ENCODE measurements at regions not wholly inside any gene's neighbourhood (a gene's known extent, or its start where the extent isn't known, plus 50 kb on each side); places are given as distances from the start of the nearest gene placed in this dataset.

DNA sequence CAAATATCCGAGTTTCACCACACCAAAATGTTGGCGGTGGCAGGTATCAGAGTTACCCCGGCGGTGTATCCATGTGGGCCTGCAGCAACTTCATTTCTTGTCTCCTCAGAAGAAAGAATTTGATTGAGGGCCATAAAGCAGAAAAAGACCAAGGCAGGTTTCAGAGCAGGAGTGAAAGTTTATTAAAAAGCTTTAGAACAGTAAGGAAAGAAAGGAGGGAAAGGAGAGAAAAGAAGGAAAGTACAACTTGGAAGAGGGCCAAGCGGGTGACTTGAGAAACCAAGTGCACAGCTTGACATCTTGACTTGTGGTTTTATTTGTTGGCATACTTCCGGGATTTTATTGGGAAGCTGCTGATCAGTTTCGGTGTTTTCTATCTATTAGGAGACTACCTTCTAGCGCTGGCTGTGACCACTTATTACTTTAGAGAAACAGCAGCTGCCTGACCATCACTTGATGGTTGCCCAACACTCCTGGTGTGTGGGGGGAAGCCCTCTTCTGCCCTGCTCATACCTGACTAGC, 75.5 kb upstream of the RAB3GAP2 start:
- Mint-ChIP-seq H3K36me3 (ENCODE audit: insufficient read depth) (no peaks in the 10 kb centered on the region), H3K4me1 (ENCODE audit: low read depth) (peaks cover 4% of the 10 kb centered on the region), H3K27ac (no peak overlapping the region), H3K27me3 (peaks cover 27% of the 10 kb centered on the region), H3K4me3 (ENCODE audit: low read depth) (no peak overlapping the region), H3K9me3 (ENCODE audit: low read depth) (no peaks in the 10 kb centered on the region)
- TF ChIP-seq, protein P1, sequence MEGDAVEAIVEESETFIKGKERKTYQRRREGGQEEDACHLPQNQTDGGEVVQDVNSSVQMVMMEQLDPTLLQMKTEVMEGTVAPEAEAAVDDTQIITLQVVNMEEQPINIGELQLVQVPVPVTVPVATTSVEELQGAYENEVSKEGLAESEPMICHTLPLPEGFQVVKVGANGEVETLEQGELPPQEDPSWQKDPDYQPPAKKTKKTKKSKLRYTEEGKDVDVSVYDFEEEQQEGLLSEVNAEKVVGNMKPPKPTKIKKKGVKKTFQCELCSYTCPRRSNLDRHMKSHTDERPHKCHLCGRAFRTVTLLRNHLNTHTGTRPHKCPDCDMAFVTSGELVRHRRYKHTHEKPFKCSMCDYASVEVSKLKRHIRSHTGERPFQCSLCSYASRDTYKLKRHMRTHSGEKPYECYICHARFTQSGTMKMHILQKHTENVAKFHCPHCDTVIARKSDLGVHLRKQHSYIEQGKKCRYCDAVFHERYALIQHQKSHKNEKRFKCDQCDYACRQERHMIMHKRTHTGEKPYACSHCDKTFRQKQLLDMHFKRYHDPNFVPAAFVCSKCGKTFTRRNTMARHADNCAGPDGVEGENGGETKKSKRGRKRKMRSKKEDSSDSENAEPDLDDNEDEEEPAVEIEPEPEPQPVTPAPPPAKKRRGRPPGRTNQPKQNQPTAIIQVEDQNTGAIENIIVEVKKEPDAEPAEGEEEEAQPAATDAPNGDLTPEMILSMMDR (IDR thresholded peaks at IDR 0.05; ENCODE audit: unreplicated experiment), result no peak
- no peak for DNase-seq (ENCODE audit: low spot score, unreplicated experiment)

DNA sequence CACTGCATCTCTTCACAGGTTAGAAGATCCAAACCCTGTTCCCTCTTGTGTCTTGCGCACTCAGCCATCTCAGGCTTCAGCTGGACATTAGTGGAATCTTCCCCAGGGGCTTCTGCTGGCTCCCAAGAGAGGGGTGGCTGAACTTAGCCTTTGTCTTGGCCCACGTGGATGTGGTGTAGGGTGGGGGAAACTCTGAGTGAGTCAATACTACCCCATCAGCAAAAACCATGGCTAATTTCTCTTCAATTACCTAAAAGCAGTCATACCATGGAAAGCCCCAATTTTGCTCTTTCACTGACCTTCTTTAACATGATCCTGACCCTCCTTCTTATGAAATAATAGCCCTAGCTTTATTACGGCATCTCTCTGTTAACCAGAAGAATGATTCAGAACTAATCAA, 72.5 kb upstream of the RAB3GAP2 start:
- Mint-ChIP-seq H3K9me3 (ENCODE audit: low read depth) (no peaks in the 10 kb centered on the region), H3K36me3 (ENCODE audit: insufficient read depth) (no peaks in the 10 kb centered on the region), H3K4me3 (ENCODE audit: low read depth) (no peak overlapping the region), H3K4me1 (ENCODE audit: low read depth) (peaks cover 2% of the 10 kb centered on the region), H3K27me3 (peaks cover 15% of the 10 kb centered on the region), H3K27ac (no peak overlapping the region)
- DNase-seq (ENCODE audit: low spot score, unreplicated experiment), result no peak
- TF ChIP-seq, protein P1 (IDR thresholded peaks at IDR 0.05; ENCODE audit: unreplicated experiment), result no peak

DNA sequence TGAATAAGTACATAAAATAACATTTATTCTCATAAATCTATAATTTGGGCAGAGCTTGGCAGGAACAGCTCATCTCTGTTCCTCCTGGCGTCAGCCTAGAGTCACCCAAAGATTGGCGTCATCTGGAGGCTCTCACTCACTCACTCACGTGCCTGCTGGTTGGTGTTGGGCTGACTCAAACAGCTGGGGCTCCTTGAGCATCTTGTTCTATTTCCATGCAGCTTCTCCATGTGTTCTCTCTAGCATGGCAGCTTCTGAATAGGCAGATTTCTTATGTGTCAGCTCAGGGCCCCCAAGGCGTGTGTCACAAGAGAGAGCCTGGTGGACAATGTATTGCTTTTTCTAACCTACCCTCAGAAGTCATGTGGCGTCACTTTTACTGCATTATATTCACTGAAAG, 70.6 kb upstream of the RAB3GAP2 start:
- Mint-ChIP-seq H3K36me3 (ENCODE audit: insufficient read depth) (no peaks in the 10 kb centered on the region), H3K4me1 (ENCODE audit: low read depth) (peaks cover 2% of the 10 kb centered on the region), H3K27me3 (peaks cover 11% of the 10 kb centered on the region), H3K9me3 (ENCODE audit: low read depth) (no peaks in the 10 kb centered on the region), H3K4me3 (ENCODE audit: low read depth) (no peak overlapping the region), H3K27ac (no peak overlapping the region)
- DNase-seq (ENCODE audit: low spot score, unreplicated experiment), result no peak
- TF ChIP-seq, protein P1 (IDR thresholded peaks at IDR 0.05; ENCODE audit: unreplicated experiment), result no peak

DNA sequence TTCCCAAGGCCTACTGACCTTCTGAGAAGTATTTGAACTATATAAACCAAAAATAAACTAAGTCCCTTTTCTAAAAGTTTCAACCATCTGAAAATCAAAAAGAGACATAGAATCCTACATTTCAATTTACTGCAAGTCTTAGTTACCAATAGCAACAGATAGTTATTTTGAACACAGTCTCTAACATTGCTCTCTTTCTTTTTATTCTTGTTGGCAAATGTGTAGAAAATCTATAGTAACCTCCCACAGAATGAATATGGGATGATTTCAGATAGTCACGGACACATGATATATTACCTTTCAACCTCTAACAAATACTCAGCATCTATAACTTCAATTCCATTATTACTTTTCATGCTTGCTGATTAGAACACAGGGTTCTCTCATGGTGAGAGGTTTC, 68.9 kb upstream of the RAB3GAP2 start:
- no peak for DNase-seq (ENCODE audit: low spot score, unreplicated experiment)
- H3K27ac Mint-ChIP-seq, result no peak overlapping the region
- TF ChIP-seq, protein P1 (IDR thresholded peaks at IDR 0.05; ENCODE audit: unreplicated experiment), result no peak
- H3K4me1 Mint-ChIP-seq (ENCODE audit: low read depth), result peaks cover 5% of the 10 kb centered on the region
- no peaks in the 10 kb centered on the region for H3K9me3 Mint-ChIP-seq (ENCODE audit: low read depth)
- H3K36me3 Mint-ChIP-seq (ENCODE audit: insufficient read depth), result no peaks in the 10 kb centered on the region
- no peak overlapping the region for H3K4me3 Mint-ChIP-seq (ENCODE audit: low read depth)
- H3K27me3 Mint-ChIP-seq, result peaks cover 4% of the 10 kb centered on the region

DNA sequence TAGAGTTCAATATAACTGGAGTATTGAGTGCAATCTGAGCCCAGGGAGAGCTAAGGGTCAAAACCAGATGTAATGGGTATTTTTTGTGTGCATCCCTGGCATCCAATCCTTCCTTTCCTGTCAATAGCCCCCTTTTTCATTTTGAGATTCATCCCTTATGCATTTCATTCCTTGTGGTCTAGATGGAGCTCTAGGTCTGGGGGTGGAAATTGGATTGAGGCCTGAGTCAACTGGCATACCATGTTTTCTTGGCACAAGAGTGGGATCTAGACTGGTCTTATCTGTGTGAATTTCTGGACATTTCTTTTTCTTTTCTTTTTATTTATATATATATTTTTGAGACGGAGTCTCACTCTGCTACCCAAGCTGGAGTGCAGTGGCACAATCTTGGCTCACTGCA, 67.3 kb upstream of the RAB3GAP2 start:
- TF ChIP-seq, protein P1 (IDR thresholded peaks at IDR 0.05; ENCODE audit: unreplicated experiment), result no peak
- Mint-ChIP-seq H3K9me3 (ENCODE audit: low read depth) (no peaks in the 10 kb centered on the region), H3K27ac (no peak overlapping the region), H3K36me3 (ENCODE audit: insufficient read depth) (no peaks in the 10 kb centered on the region), H3K4me1 (ENCODE audit: low read depth) (peaks cover 5% of the 10 kb centered on the region), H3K4me3 (ENCODE audit: low read depth) (no peak overlapping the region), H3K27me3 (peaks cover 4% of the 10 kb centered on the region)
- DNase-seq (ENCODE audit: low spot score, unreplicated experiment), result no peak
